K562 (cell line): ENCODE measurements at regions not wholly inside any gene's neighbourhood (a gene's known extent, or its start where the extent isn't known, plus 50 kb on each side); places are given as distances from the start of the nearest gene placed in this dataset.

Experiments used
- CEBPB ChIP-seq: fragments of 450-650 bp; IDR thresholded peaks from 2 replicates; pipeline ENCODE4 v1.6.1; 2016; ENCODE audit warnings: missing genetic modification characterization, missing compliant biosample characterization
- ERF ChIP-seq: fragments of 450-650 bp; formaldehyde crosslinking; IDR thresholded peaks from 2 replicates; pipeline ENCODE4 v1.4.0; 2020; ENCODE audit warnings: mild to moderate bottlenecking, mixed read lengths
- JUN ChIP-seq, 2 experiments: sonication (generic) in 1 of 2; formaldehyde crosslinking in 1 of 2; IDR thresholded peaks; 2 replicates each; pipeline versions ENCODE4 v1.6.1 to v1.8.0; 2012 to 2022; ENCODE audit warnings: borderline replicate concordance in 2 of 2, mild to moderate bottlenecking in 2 of 2, improper control_type of control experiment in 1 of 2, low read depth in 1 of 2, low read length in 1 of 2, missing genetic modification reagents in 1 of 2
- NFRKB ChIP-seq: fragments of 450-650 bp; IDR thresholded peaks from 2 replicates; pipeline ENCODE4 v1.6.1; 2016; ENCODE audit warnings: low read depth
- NFXL1 ChIP-seq: fragments of 450-650 bp; formaldehyde crosslinking; IDR thresholded peaks from 2 replicates; pipeline ENCODE4 v1.4.0; 2021; ENCODE audit warnings: mild to moderate bottlenecking
- POLR2A ChIP-seq: fragments of 450-650 bp; conservative IDR thresholded peaks from 2 replicates; pipeline ENCODE4 v1.6.1; 2016
- RAD21 ChIP-seq, 2 experiments: fragments of 250-450 bp in 1 of 2; fragments of 450-650 bp in 1 of 2; sonication (Bioruptor Pico) in 1 of 2; formaldehyde crosslinking in 1 of 2; IDR thresholded peaks in 1 of 2; conservative IDR thresholded peaks in 1 of 2; 2 replicates each; pipeline versions ENCODE4 v1.4.0 to v1.8.0; 2020 to 2022; ENCODE audit warnings: mild to moderate bottlenecking in 2 of 2, moderate library complexity in 1 of 2
- ZNF263 ChIP-seq: sonication (generic); formaldehyde crosslinking; IDR thresholded peaks from 2 replicates; pipeline ENCODE4 v1.8.0; 2022; ENCODE audit warnings: mild to moderate bottlenecking, missing genetic modification reagents, borderline replicate concordance
- TF ChIP-seq, protein P1 (sequence below), 3 experiments: IDR thresholded peaks in 2 of 3; conservative IDR thresholded peaks in 1 of 3; 2 replicates each; pipeline ENCODE4 v1.5.1; 2011 to 2012; ENCODE audit warnings: low read length in 3 of 3, mild to moderate bottlenecking in 3 of 3, control low read depth in 2 of 3, improper control_type of control experiment in 1 of 3, inconsistent platforms in 1 of 3, low read depth in 1 of 3, mixed read lengths in 1 of 3, moderate library complexity in 1 of 3; ENCODE audit not compliant: insufficient read depth in 2 of 3
- TF ChIP-seq, protein P2 (sequence below): fragments of 250-450 bp; sonication (Bioruptor Pico); IDR thresholded peaks from 2 replicates; pipeline ENCODE4 v1.4.0; 2020; ENCODE audit warnings: mild to moderate bottlenecking, moderate library complexity
- TF ChIP-seq, protein P3 (sequence below): sonication (generic); formaldehyde crosslinking; IDR thresholded peaks from 2 replicates; pipeline ENCODE4 v1.9.0; 2022; ENCODE audit warnings: mild to moderate bottlenecking, missing genetic modification reagents
- TF ChIP-seq, protein P4 (sequence below): fragments of 250-450 bp; sonication (Bioruptor Pico); IDR thresholded peaks from 2 replicates; pipeline ENCODE4 v1.5.0; 2021
- TF ChIP-seq, protein P5 (sequence below): sonication (generic); formaldehyde crosslinking; IDR thresholded peaks from 2 replicates; pipeline ENCODE4 v1.8.1; 2023; ENCODE audit warnings: mild to moderate bottlenecking, missing genetic modification reagents

DNA sequence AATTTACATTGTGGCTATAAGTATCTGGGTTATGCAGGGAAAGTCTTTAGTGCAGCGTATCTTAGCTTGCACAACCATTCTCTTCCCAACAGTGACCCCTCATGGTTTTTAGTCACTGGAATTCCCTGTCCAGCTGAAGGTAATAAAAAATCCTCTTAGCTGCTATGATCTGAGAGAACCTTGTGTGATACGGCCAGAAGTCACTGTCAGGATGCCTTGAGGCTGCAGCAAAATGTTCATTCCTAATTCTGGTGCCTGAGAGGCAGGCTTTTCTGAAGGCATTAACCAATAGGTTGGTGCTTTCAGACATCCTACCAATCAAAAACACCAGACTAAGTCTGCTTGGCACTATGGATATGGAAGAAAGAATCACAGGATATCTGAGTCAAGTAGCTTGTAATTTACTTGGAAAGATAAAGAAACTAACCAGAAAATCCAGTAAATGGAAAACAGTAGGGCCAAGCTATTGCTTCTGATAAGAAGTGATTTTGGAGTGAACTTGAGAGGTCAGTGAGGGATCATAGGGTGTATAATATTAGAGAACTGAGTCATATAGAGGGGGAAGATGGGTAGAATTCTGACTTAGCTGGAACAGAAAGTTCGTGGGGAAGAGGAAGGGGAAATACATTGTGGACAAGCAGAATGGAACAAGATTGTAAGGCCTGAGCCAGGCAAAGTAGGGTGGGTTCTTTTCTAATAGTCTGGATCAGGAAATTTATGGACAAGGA is 89.0 kb upstream of the SLC14A2 start:
- TF ChIP-seq NFRKB (no peak), CEBPB (tag) (no peak), ERF (no peak), ZNF263 (CRISPR knock-in tag) (no peak), JUN (IDR thresholded peaks at IDR 0.05; ENCODE audit: borderline replicate concordance, low read depth, low read length) (no peak), JUN (CRISPR knock-in tag; IDR thresholded peaks at IDR 0.05; ENCODE audit: borderline replicate concordance) (no peak), NFXL1 (no peak), POLR2A (no peak), RAD21 (CRISPR knock-in tag; conservative IDR thresholded peaks at IDR 0.05 in 1 of 2, IDR thresholded peaks at IDR 0.05 in 1 of 2) (no peak)
- TF ChIP-seq, protein P1, sequence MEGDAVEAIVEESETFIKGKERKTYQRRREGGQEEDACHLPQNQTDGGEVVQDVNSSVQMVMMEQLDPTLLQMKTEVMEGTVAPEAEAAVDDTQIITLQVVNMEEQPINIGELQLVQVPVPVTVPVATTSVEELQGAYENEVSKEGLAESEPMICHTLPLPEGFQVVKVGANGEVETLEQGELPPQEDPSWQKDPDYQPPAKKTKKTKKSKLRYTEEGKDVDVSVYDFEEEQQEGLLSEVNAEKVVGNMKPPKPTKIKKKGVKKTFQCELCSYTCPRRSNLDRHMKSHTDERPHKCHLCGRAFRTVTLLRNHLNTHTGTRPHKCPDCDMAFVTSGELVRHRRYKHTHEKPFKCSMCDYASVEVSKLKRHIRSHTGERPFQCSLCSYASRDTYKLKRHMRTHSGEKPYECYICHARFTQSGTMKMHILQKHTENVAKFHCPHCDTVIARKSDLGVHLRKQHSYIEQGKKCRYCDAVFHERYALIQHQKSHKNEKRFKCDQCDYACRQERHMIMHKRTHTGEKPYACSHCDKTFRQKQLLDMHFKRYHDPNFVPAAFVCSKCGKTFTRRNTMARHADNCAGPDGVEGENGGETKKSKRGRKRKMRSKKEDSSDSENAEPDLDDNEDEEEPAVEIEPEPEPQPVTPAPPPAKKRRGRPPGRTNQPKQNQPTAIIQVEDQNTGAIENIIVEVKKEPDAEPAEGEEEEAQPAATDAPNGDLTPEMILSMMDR (IDR thresholded peaks at IDR 0.05 in 2 of 3, conservative IDR thresholded peaks at IDR 0.05 in 1 of 3; ENCODE audit: insufficient read depth in 2 of 3, low read depth in 1 of 3, low read length in 3 of 3) = no peak
- TF ChIP-seq, protein P2, sequence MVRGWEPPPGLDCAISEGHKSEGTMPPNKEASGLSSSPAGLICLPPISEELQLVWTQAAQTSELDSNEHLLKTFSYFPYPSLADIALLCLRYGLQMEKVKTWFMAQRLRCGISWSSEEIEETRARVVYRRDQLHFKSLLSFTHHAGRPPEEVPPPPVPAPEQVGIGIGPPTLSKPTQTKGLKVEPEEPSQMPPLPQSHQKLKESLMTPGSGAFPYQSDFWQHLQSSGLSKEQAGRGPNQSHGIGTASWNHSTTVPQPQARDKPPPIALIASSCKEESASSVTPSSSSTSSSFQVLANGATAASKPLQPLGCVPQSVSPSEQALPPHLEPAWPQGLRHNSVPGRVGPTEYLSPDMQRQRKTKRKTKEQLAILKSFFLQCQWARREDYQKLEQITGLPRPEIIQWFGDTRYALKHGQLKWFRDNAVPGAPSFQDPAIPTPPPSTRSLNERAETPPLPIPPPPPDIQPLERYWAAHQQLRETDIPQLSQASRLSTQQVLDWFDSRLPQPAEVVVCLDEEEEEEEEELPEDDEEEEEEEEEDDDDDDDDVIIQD (CRISPR knock-in tag) = no peak
- TF ChIP-seq, protein P3, sequence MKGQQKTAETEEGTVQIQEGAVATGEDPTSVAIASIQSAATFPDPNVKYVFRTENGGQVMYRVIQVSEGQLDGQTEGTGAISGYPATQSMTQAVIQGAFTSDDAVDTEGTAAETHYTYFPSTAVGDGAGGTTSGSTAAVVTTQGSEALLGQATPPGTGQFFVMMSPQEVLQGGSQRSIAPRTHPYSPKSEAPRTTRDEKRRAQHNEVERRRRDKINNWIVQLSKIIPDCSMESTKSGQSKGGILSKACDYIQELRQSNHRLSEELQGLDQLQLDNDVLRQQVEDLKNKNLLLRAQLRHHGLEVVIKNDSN (CRISPR knock-in tag) = no peak
- TF ChIP-seq, protein P4, sequence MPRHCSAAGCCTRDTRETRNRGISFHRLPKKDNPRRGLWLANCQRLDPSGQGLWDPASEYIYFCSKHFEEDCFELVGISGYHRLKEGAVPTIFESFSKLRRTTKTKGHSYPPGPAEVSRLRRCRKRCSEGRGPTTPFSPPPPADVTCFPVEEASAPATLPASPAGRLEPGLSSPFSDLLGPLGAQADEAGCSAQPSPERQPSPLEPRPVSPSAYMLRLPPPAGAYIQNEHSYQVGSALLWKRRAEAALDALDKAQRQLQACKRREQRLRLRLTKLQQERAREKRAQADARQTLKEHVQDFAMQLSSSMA (CRISPR knock-in tag) = no peak
- TF ChIP-seq, protein P5, sequence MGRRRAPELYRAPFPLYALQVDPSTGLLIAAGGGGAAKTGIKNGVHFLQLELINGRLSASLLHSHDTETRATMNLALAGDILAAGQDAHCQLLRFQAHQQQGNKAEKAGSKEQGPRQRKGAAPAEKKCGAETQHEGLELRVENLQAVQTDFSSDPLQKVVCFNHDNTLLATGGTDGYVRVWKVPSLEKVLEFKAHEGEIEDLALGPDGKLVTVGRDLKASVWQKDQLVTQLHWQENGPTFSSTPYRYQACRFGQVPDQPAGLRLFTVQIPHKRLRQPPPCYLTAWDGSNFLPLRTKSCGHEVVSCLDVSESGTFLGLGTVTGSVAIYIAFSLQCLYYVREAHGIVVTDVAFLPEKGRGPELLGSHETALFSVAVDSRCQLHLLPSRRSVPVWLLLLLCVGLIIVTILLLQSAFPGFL (CRISPR knock-in tag) = no peak
